ENCODE measurements at regions not wholly inside any gene's neighbourhood (a gene's known extent, or its start where the extent isn't known, plus 50 kb on each side); places are given as distances from the start of the nearest gene placed in this dataset.

DNA sequence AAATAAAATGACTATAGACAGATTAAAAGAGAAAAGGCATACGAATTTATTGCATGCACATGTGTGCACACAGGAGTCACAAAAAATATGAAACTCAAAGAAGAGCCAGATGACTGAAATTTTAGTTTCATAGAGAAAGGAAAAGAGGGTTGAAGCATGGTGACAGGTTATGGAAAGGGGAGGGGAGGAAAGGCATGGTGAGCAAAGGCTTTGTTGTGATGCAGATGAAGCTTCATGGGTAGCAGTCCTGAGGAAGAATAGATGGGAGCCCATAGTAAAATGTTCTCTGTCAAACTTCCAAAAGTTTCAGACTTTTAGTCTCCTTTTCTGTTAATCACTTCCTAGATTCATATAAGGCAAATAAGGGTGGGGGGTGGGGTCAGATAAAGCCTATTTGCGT lies 612.7 kb upstream of the ATP2B1 start:
- no peak for FAIRE-seq
- ChIA-PET RAD21 (ENCODE audit: unreplicated experiment) (no interaction called here), SMC1A (ENCODE audit: uncharacterized antibody, unreplicated experiment) (no interaction called here), POLR2A (no interaction called here), CTCF (interaction anchor here (1.3 kb wide), 1 partner anchor 22 kb away, joined by 3 read pairs; no protein-coding TSS in a partner anchor)
- no peak for ATAC-seq
- Histone ChIP-seq H3K27me3 (replicated peaks in 1 of 2; ENCODE audit: control insufficient read depth in 2 of 2, insufficient read depth in 2 of 2, low read length in 1 of 2) (no peaks in the 10 kb centered on the region), H3K9ac (ENCODE audit: control insufficient read depth, insufficient read depth, low read length) (no peak overlapping the region), H3K79me2 (ENCODE audit: control insufficient read depth, insufficient read depth, low read length) (no peaks in the 10 kb centered on the region), H3K27ac (ENCODE audit: control insufficient read depth, insufficient read depth) (no peak overlapping the region), H2AFZ (ENCODE audit: control insufficient read depth, low read depth, low read length) (no peak overlapping the region), H3K4me1 (ENCODE audit: control insufficient read depth, insufficient read depth, low read length) (no peaks in the 10 kb centered on the region), H3K9me3 (replicated peaks; ENCODE audit: control insufficient read depth, insufficient read depth, low read length) (no peaks in the 10 kb centered on the region), H3K36me3 (ENCODE audit: control insufficient read depth in 2 of 2, insufficient read depth in 2 of 2, low read length in 1 of 2) (no peaks in the 10 kb centered on the region), H3K4me2 (ENCODE audit: control insufficient read depth, insufficient read depth) (no peak overlapping the region), H3K4me3 (no peak overlapping the region), H4K20me1 (ENCODE audit: control insufficient read depth, insufficient read depth) (no peaks in the 10 kb centered on the region)
- TF ChIP-seq ASH2L (IDR thresholded peaks at IDR 0.05; ENCODE audit: borderline replicate concordance, low read depth) (no peak), POLR2AphosphoS5 (IDR thresholded peaks at IDR 0.05; ENCODE audit: low read length) (no peak), TCF3 (IDR thresholded peaks at IDR 0.05; ENCODE audit: borderline replicate concordance, insufficient read depth, low read depth, low read length) (no peak), WRNIP1 (IDR thresholded peaks at IDR 0.05; ENCODE audit: borderline replicate concordance, low read depth, low read length) (no peak), BCL11A (IDR thresholded peaks at IDR 0.05; ENCODE audit: low read depth, low read length) (no peak), TAF1 (IDR thresholded peaks at IDR 0.05; ENCODE audit: borderline replicate concordance, low read depth, low read length) (no peak), FOS (IDR thresholded peaks at IDR 0.05; ENCODE audit: borderline replicate concordance, extremely low read depth, insufficient read length) (no peak), NR2C1 (IDR thresholded peaks at IDR 0.05) (no peak)
- TF ChIP-seq, protein P1, sequence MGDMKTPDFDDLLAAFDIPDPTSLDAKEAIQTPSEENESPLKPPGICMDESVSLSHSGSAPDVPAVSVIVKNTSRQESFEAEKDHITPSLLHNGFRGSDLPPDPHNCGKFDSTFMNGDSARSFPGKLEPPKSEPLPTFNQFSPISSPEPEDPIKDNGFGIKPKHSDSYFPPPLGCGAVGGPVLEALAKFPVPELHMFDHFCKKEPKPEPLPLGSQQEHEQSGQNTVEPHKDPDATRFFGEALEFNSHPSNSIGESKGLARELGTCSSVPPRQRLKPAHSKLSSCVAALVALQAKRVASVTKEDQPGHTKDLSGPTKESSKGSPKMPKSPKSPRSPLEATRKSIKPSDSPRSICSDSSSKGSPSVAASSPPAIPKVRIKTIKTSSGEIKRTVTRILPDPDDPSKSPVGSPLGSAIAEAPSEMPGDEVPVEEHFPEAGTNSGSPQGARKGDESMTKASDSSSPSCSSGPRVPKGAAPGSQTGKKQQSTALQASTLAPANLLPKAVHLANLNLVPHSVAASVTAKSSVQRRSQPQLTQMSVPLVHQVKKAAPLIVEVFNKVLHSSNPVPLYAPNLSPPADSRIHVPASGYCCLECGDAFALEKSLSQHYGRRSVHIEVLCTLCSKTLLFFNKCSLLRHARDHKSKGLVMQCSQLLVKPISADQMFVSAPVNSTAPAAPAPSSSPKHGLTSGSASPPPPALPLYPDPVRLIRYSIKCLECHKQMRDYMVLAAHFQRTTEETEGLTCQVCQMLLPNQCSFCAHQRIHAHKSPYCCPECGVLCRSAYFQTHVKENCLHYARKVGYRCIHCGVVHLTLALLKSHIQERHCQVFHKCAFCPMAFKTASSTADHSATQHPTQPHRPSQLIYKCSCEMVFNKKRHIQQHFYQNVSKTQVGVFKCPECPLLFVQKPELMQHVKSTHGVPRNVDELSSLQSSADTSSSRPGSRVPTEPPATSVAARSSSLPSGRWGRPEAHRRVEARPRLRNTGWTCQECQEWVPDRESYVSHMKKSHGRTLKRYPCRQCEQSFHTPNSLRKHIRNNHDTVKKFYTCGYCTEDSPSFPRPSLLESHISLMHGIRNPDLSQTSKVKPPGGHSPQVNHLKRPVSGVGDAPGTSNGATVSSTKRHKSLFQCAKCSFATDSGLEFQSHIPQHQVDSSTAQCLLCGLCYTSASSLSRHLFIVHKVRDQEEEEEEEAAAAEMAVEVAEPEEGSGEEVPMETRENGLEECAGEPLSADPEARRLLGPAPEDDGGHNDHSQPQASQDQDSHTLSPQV (IDR thresholded peaks at IDR 0.05), result no peak
- TF ChIP-seq, protein P2, sequence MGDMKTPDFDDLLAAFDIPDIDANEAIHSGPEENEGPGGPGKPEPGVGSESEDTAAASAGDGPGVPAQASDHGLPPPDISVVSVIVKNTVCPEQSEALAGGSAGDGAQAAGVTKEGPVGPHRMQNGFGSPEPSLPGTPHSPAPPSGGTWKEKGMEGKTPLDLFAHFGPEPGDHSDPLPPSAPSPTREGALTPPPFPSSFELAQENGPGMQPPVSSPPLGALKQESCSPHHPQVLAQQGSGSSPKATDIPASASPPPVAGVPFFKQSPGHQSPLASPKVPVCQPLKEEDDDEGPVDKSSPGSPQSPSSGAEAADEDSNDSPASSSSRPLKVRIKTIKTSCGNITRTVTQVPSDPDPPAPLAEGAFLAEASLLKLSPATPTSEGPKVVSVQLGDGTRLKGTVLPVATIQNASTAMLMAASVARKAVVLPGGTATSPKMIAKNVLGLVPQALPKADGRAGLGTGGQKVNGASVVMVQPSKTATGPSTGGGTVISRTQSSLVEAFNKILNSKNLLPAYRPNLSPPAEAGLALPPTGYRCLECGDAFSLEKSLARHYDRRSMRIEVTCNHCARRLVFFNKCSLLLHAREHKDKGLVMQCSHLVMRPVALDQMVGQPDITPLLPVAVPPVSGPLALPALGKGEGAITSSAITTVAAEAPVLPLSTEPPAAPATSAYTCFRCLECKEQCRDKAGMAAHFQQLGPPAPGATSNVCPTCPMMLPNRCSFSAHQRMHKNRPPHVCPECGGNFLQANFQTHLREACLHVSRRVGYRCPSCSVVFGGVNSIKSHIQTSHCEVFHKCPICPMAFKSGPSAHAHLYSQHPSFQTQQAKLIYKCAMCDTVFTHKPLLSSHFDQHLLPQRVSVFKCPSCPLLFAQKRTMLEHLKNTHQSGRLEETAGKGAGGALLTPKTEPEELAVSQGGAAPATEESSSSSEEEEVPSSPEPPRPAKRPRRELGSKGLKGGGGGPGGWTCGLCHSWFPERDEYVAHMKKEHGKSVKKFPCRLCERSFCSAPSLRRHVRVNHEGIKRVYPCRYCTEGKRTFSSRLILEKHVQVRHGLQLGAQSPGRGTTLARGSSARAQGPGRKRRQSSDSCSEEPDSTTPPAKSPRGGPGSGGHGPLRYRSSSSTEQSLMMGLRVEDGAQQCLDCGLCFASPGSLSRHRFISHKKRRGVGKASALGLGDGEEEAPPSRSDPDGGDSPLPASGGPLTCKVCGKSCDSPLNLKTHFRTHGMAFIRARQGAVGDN (IDR thresholded peaks at IDR 0.05), result no peak
- intact Hi-C loops (cut with micrococcal nuclease; ENCODE audit: unreplicated experiment), result no loop called here
- no peak for DNase-seq (ENCODE audit: low read depth, low spot score)
- BruUV-seq (replicated peaks), result no TSS peak
- WGBS (ENCODE audit: insufficient coverage, insufficient replicate concordance, low lambda C conversion rate, missing lambda C conversion rate), result 17% methylated on average over 2 of the region's 2 CpGs
- in situ Hi-C loops (cut with MboI), result no loop called here

Measured in GM12878 (cell line).